COR-L47 (cell line): ENCODE measurements at regions not wholly inside any gene's neighbourhood (a gene's known extent, or its start where the extent isn't known, plus 50 kb on each side); places are given as distances from the start of the nearest gene placed in this dataset.

Source experiments
- DNase-seq: peaks from one replicate; lab custom pipeline; 2025; lab: John Stamatoyannopoulos, UW

DNA sequence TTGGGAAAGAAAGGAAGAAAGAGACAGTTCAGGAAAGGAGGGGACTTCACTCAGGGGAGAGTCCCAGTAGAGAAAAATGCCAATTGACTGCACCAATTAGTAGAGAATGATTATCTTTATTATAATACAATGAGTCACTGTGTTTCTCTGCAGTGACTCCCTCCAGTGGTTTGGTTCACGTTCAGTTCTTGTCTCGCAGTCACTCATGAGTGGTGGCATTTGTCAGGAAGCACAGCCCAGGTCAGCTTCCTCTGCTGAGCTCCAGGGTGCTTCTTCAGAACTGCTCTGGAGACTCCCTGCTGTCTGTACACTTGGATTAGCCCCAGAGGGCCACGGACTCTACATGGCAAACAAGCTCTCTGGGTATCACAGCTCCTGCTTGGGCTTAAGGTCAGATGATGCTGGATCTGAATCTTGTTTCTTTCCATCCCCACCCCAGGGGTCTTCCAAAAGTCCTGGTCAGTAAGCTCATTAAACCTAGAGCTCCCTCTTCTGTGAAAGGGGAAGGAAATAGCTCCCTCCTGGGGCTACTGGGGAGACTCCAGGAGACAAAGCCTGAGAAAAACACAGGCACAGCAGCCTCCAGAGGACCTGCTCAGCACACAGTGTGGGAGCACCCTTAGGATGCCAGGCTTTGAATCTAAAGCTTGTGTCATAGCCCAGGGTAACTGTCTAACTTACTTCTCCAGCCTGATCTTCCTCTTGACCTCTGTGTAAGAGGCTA is 619.0 kb downstream of the AJAP1 start:
- no peak for DNase-seq

DNA sequence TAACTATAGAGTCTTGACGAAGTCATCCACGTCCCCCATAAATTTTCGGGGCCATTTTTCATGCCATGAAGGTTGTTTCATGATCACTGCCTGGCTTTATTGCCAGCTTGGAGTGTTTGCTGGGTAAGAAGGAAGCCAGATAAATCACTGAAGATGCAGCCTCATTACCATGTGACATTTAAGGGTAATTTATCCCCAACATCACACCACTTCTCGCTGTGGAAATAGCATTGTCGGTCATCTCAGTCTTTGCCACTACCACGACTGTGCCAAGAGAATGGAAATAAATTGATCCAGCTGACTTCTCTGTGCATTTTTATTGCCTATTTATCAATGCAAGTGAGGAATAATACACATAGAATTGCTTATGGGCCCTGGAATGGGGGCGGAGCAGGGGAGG is 617.9 kb downstream of the AJAP1 start:
- no peak for DNase-seq

DNA sequence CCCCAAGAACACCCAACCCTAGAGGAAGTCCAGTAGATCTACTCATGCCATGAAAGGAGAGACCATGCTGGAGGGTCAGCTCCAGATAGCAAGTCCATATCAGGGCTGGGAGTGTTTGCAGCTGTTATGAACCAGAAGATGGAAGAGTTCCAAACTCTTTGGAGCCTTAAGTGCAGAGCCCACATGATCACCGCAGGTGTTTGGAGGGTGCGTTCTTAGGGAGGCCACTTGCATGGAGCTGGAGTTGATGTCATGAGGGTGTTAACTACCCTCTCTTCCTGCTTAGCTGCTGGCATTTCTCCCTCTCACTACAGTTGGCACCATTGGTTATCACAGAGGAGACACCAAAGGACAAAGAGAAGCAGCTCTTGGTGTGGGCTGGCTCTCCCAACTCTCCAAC is 616.9 kb downstream of the AJAP1 start:
- DNase-seq, result no peak

DNA sequence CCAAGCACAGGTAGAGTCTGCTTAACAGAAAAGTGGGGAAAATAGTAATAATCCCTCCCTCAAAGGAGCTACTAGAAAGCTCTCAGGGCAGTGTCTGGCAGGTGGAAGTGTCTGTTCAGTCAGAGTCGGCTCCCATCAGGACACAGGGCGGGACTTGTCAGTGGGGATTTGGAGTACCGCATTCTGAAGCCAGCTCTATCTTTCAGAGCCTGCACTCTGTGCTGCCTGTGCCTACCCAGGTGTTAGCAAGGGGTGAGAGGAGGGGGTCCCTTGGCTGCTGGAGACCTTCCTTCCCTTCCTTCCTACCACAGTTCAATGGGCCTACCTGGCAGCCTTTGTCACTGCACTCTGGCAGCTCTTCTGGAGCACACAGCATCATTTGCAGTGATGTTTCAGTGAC is 615.5 kb downstream of the AJAP1 start:
- no peak for DNase-seq

DNA sequence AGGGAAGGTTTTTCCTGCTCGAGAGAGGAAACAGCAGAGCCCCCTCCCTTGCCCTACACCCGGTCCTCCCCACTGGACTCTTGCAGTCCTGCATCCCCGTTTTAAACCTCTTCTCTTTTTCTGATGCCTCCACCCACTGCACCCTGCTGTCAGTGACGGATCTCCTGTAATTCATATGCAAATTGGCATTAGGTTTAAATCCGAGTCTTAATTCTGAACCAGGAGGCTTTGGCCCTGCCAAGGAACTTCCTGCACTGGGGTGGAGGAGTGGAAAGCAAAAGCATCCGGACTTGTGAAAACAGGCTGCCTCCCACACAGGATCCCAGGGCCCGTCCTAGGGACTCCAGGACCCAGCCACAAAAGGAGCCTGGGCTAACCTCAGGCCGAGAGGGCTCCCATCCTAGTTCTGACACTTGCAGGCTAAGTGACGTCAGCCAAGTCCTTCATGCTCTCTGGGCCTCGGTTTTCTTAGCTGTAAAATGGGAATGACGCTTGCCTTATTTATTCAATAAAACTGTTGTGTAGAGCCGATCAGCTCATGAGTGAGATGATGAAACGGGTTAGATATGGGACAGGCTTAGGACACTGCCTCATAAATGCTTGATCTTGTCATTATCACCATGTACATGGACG is 613.3 kb downstream of the AJAP1 start:
- no peak for DNase-seq

DNA sequence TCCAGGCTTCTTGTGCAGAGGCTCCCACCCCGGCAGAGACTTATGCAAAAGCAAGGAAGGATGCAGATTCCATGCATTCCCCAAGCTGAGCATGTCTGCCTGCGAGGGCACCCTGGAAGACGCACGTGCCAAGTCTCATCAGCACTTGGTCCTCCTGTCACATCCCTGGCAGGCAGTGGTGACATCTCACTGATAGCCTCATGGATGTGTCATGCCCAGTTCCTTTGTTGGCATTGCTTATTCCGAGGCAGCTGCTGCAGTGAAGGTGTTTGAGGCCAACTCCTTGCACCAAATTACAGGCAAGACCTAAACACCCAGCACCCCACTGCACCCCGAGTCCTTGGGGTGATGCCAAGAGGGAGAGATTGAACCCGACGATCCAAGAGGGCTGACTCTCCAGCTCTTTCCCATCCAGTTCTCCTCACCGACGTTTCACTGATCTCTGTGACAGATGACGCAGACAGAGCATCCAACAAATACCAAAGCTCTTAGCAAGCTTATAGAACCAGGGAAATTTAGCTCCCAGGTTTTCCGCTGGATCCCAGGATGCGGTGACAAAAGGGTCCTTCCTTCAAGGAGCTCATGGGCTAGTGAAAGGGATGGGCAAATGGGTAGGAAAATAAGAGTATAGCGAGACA is 611.1 kb downstream of the AJAP1 start:
- DNase-seq, result no peak

DNA sequence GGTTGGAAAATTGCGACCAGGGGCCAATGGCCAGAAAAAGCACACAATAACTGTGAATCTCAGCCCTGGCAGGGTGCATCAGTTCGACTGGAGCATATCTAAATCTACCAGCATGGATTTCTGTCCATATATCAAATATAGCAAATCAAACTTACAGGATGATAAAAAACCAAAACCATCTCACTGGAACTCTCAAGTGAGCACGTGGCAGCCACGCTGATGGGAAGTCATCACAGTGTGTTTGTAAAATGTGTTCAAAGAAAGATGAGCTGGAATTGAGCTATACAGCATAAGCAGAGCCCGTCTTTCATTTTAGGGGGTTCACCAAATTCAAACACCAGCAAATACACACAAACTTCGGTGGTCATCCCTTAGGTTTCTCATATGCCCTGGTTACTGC is 610.1 kb downstream of the AJAP1 start:
- DNase-seq, result no peak

DNA sequence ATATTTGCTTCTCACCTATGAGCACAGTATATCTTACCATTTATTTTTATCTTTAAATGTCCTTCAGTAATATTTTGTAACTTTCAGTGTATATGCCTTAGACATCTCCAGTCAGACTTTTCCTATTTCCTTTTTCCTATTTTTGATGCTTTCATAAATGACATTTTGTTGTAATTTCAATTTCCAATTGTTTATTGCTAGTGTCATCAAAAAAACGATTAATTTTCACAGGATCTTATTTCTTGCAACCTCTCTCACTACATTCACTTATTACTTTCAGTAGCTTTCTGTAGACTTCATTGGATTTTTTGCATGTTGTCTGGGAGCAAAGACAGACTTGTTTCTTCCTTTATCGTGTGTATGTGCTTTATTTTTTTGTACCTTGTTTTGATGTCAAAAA is 602.4 kb downstream of the AJAP1 start:
- no peak for DNase-seq

DNA sequence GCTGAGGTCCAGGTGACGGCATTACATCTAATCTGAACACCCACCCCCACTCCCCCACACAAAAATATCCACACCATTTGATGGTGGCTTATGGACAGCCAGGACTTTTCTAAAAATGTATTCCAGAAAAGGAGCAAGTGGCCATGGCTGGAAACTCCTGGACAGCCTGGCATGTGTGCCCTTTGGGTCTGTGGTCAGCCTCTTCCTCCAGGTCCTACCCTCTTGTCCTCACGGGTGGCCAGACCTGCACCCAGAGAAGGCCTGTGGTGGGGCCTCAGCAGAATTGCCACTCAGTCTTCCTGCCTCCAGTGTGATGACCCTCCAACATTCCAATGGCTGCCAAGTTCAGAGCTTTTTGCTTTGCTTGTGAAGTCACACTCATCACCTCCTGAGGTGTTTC is 600.6 kb downstream of the AJAP1 start:
- DNase-seq, result no peak

DNA sequence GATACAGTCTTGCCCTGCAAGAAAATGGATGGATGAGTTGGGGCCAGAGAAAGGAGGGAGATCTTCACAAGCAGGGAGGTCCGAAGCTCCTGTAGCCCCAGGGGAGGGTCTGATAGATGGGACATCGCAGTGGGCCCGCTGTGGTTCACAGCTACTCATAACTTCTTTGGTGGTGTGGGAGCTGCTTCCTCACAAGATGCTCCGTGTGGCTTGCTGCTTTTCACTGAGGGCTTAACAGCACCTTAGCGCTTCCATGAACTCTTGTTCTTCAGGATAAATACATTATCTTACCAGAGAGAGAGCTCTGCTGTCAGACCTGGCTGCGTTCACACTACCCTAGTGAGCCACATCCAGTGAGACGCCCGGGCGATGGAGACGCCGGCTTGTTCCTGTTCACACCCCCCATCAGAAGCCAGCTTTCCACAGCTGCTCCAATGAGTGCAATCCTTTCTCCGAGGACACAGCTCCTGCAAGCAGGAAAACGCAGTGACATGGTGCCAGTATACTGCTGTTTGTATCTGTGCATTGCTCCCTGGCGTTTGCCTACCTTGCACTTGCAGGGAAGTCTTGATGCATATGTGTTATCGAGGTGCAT is 599.8 kb downstream of the AJAP1 start:
- DNase-seq, result no peak

DNA sequence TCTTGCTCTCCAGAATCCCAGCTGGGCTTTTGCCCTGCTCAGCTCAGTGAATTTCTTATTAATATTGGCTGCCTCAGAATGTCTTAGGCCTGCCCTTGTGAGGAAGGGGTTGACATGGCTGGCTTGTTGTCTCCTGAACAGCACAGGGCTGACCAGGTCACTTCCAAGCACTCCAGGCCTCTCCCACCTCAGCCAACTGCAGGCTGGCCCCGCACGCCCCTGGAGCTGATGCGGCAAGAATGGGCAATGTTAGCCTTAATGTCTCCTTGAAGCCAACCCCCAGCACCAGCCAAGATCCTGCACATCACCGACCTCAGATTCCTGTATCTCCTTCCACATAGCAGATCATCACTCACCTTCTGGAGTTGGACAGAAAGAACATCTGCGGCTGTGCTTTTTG is 598.6 kb downstream of the AJAP1 start:
- DNase-seq, result no peak

DNA sequence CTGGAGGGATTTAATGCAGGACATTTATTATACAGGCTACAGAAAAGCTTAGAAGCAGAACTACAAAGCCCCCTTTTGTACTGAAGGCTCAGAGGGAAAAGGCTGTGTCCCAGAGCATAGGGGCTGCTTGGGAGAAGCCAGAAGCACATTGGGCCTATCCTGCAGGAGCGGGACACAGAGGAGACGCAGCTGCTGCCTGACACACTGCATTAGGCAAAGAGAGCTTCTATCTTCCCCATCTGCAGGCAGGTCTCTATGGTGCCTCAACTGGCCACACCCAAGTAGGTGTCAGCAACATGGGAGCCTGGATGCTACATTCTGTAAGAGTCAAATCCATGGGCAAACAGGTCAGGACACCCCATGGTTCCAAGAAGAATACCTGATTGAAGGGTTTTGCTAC is 595.9 kb downstream of the AJAP1 start:
- DNase-seq, result no peak

DNA sequence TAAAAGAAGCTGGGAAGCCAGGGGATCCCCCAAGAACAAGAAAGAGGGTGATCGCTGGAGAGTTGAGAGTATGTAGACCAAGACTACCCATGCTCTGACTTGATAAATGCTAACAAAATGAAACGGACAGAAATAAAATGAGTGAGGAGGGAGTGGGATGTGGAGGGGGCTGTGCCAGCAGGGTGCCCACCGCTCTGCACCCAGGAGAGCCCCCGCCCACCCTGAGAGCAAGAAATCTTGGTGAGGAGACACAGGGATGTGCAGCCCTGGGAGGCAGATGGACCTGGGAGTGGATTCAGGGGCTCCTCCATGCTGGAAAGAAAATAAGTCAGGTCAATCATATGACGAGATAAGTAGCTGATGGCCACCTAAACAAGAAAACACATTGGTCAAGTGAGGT is 590.9 kb downstream of the AJAP1 start:
- no peak for DNase-seq

DNA sequence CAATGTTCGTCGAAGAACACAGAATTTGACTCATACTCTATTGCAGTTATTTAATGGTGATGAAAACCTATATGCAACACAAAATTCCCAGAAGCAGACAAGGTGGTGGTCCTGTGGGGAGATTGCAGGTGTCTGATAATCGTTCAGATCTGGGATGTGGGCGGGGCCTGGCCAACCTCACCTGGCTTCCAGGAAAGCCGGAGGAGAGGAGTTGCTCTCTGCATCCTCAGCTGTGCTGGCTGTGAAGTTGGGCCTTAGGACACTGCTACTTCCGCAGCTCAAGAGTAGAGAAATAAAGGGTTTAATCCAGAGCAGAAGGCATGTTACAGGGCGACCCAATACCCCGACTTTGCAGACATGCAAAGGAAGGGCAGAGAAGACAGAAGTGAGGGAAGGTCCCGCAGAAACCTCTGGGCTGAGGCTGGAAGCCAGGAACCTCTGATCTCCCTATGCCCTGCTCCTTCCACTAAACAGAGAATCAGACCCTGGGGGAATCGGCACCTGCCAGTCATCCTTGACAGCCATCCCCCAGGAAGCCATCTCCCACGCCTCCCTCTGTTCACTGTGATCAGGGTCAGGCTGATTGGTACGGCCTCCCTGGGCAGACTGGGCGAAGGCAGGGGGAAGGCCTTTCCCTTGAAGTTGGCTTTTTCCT is 590.3 kb downstream of the AJAP1 start:
- no peak for DNase-seq

DNA sequence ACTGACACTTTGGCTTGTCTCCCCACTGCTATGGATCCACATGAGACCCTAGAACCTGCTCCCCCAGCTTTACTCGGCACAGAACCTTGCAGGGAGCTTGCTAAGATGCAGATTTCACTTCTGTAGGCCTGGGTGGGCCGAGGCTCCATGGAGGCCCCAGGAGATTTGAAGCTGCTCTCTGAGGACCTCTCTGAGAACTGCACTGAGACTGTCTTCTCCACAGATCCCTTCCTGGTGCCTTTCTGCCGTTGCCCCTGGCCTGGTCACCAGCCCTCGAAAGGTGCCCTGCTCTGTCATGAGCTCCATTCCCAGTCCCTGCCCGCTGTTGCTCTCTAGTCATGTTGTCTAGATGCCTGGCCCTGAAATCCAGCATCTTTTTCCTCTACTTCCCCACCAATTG is 588.4 kb downstream of the AJAP1 start:
- DNase-seq, result no peak

DNA sequence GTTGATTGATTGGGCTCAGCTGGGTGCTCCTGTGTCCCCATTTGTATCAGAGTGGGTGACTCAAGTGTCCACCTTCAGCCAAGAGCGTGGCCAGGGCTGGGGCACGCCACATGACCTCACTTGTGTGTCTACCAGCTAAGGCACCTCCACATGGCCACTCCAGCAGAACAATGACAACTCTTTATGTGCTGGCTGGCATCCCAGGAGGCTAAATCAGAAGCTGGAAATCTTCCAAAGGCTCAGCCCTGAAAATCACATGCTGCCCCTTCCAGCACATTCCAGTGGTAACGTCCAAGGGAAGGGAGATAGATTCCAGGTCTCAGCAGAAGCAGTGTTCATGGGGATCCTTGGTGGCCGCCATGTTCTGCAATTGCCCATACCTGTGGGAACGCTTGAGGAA is 585.5 kb downstream of the AJAP1 start:
- DNase-seq, result no peak

DNA sequence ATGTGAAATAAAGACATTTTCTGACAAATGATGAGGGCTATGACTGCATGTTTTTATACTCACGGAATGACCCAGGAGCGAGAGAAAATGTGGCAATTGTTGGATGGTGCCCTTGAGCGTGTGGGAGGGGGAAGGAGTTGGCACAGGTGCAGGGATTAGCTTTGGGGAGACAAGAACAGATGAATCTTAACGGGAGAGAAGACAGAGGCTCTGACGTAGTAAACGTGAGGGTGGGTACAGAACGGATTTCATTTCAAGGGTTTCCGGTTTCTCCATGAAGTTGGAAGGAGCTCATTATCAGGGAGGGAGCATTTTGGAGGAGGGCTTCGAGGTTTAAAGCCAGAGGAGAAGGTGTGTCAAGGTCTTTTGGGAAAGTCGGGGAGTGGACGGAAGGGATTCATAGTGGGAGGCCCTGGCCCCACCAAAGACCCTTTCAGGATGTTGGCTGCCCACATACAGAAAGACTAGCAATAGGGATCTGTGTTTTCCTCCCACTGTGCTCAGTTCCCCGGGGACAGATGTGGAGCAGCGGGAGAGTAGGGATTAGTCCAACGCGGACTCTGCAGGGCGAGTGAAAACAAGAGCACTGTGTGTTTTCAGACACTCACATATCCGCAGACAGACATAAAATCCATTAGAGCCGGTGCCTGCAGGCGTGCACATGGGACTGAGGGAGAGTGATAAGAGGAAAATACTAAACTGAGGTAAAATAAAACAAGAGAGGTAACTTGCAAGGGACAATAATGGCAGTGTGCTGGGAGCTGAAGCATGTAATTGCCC is 584.1 kb downstream of the AJAP1 start:
- no peak for DNase-seq

DNA sequence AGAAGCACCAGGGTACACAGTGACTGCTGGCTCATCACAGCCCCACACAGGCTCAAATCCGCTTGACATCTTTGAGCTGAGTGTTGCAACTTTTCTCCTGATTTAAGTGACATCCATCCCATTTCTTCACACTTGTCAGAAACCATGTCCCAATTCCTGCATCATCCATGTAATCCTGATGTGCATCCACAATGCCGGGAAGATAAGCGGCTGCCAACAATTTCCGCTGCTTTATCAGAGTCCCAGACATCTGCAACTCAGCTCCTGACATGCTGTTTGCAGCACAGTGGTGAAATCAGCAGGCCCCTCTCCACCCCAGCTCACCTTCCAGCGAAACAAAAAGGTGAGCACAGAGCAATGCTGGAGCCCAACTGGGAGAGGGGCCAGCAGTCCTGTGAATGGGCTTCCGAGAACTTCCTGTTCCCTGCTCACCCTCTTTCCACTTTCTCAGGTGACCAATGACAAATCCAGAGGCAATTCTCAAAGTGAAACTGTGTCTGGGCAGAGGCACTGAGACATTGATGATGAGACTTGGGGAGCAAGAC is 581.0 kb downstream of the AJAP1 start:
- no peak for DNase-seq

DNA sequence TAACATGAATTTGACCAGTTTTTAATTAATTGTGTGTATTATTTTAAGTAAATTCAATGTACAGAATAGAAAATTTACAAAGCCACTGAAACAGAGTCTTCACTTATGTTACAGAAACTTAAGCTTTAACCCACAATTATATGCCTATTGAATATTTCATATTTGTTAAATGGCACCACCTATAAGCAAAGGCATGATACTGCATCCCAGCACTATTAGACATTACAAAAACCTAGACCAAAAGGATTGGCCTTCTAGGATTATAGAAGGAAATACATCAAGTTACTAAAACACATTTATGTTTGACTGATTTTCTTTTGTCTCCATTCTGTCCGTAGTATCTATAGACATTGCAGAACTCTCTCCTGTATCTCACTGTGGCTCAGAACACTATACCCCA is 578.1 kb downstream of the AJAP1 start:
- no peak for DNase-seq

DNA sequence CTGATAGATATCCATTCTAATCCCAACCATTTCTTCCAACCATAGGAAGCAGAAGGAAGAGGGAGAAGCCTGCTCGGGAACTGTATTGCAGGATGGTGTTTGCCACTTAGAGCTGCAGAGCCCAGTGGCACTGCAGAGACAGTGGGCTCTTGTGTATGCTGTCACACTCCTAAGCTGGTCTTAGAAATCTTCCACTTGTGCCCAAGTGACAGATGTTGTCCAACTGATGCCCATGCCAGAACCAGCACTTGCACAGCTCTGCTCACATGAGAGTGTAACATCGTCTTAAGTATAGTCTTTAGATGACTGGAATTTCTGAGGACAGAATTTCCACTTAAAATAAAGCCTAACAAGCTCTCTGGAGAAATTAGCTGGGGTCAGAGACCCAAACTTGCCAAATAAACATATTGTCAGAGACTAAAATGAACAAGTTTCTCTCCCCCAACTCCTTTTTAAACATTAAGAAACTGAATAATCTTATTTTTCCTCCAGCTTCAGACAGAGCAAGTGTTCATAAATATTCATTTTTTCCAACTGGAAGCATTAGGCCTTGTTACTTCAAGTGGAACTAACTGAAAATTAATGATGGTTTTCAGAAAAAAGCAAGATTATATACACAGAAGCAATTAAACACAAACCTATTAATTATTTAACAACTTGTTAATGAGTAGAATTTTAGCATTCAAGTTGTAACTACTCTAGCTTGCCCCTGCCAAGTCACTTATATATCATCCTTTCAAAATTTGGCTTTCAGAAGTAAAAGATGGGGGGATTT is 577.3 kb downstream of the AJAP1 start:
- no peak for DNase-seq

DNA sequence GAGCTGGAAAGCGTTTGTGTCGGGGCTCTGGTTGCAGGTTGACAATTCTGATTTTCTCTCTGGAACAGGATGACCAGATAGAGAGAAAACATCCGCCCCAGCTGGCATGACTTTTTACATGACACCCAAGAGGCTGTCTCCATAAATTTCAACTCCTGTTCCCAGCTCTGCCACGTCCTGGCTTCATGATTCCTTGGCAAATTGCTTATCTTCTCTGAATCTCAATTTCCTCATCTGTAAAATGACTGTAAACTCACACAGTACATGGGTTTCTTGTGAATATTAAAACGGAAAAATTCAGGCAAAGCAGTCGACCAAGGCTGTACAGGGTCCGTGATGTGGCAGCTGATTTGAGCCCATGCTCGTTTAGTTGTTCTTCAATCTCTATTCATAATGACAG is 572.7 kb downstream of the AJAP1 start:
- no peak for DNase-seq
